G401.6 (cell line): ENCODE measurements at regions not wholly inside any gene's neighbourhood (a gene's known extent, or its start where the extent isn't known, plus 50 kb on each side); places are given as distances from the start of the nearest gene placed in this dataset.

Experiments used
- FAIRE-seq: peaks from 2 replicates; lab custom pipeline; 2012; peaks lifted over from hg19 to GRCh38; lab: Jason Lieb, UNC

GRCh38 chr5:57601996-57602395, 119.4 kb upstream of the ACTBL2 start:
- no peak for FAIRE-seq

GRCh38 chr5:57600321-57600720, 117.7 kb upstream of the ACTBL2 start:
- no peak for FAIRE-seq

- FAIRE-seq: no peak
These were observed 116.1 kb upstream of the ACTBL2 start for GRCh38 chr5:57598756-57599155.

- no peak for FAIRE-seq
These were observed 115.5 kb upstream of the ACTBL2 start for GRCh38 chr5:57598097-57598496.

- no peak for FAIRE-seq
These were observed 112.9 kb upstream of the ACTBL2 start for GRCh38 chr5:57595523-57595991.

- no peak for FAIRE-seq
These were observed 111.8 kb upstream of the ACTBL2 start for GRCh38 chr5:57594436-57594835.

- FAIRE-seq: no peak
These were observed 109.6 kb upstream of the ACTBL2 start for GRCh38 chr5:57592236-57592635.

- no peak for FAIRE-seq
These were observed 104.0 kb upstream of the ACTBL2 start for GRCh38 chr5:57586649-57587048.

GRCh38 chr5:57582578-57583070, 100.0 kb upstream of the ACTBL2 start:
- FAIRE-seq: no peak

- FAIRE-seq: no peak
These were observed 99.2 kb upstream of the ACTBL2 start for GRCh38 chr5:57581772-57582171.

GRCh38 chr5:57581222-57581621, 98.6 kb upstream of the ACTBL2 start:
- no peak for FAIRE-seq

GRCh38 chr5:57577432-57578175, 95.0 kb upstream of the ACTBL2 start:
- no peak for FAIRE-seq

- FAIRE-seq: no peak
These were observed 93.7 kb upstream of the ACTBL2 start for GRCh38 chr5:57576317-57576716.

- no peak for FAIRE-seq
These were observed 93.2 kb upstream of the ACTBL2 start for GRCh38 chr5:57575839-57576238.

GRCh38 chr5:57572461-57572860, 89.8 kb upstream of the ACTBL2 start:
- FAIRE-seq: no peak

GRCh38 chr5:57569601-57570000, 87.0 kb upstream of the ACTBL2 start:
- no peak for FAIRE-seq

- no peak for FAIRE-seq
These were observed 85.5 kb upstream of the ACTBL2 start for GRCh38 chr5:57568136-57568535.

- no peak for FAIRE-seq
These were observed 84.3 kb upstream of the ACTBL2 start for GRCh38 chr5:57566914-57567313.

GRCh38 chr5:57561231-57561842, 78.7 kb upstream of the ACTBL2 start:
- no peak for FAIRE-seq

- FAIRE-seq: no peak
These were observed 76.6 kb upstream of the ACTBL2 start for GRCh38 chr5:57559110-57559635.

GRCh38 chr5:57552033-57552432, 69.4 kb upstream of the ACTBL2 start:
- no peak for FAIRE-seq

GRCh38 chr5:57551251-57551650, 68.6 kb upstream of the ACTBL2 start:
- no peak for FAIRE-seq

GRCh38 chr5:57550132-57550531, 67.5 kb upstream of the ACTBL2 start:
- no peak for FAIRE-seq

- FAIRE-seq: no peak
These were observed 67.0 kb upstream of the ACTBL2 start for GRCh38 chr5:57549566-57549965.
